Naive thymus-derived CD4-positive, alpha-beta T cell (primary cell): ENCODE measurements at regions not wholly inside any gene's neighbourhood (a gene's known extent, or its start where the extent isn't known, plus 50 kb on each side); places are given as distances from the start of the nearest gene placed in this dataset.
"Not testable (repeated sequence)": the region's sequence is repeated elsewhere in the genome, so short reads cannot be mapped to it uniquely, and the experiment has no call there.

Experiments used
- ATAC-seq: fragments of 150-1000 bp; cut with Tn5 transposase; 2 replicates; pipeline ENCODE4 v1.10.0; 2021; ENCODE audit warnings: mild to moderate bottlenecking, moderate library complexity
- CTCF ChIA-PET: fragments of 350-600 bp; sonication (Branson Sonifier 250); formaldehyde crosslinking; loops from one replicate; lab custom pipeline; 2021; ENCODE audit warnings: antibody characterized with exemption; lab: Charles Lee
- POLR2A ChIA-PET: fragments of 350-600 bp; sonication (Branson Sonifier 250); formaldehyde crosslinking; loops from one replicate; lab custom pipeline; 2021; ENCODE audit warnings: antibody characterized with exemption, inconsistent platforms; lab: Charles Lee
- DNase-seq, 9 donors: peaks; one replicate each; pipeline versions ENCODE4 v3.0.0 to v3.0.0-alpha.2; 2020 to 2022; ENCODE audit warnings: mixed read lengths in 1 of 9
- H3K27ac ChIP-seq: one replicate; pipeline ENCODE4 v1.7.0; 2013; ENCODE audit warnings: mild to moderate bottlenecking, low read depth, low read length, moderate library complexity
- H3K27me3 ChIP-seq, 2 donors: one replicate each; pipeline ENCODE4 v1.7.0; 2013; ENCODE audit warnings: low read length in 2 of 2, mild to moderate bottlenecking in 2 of 2, moderate library complexity in 2 of 2; ENCODE audit not compliant: control insufficient read depth in 2 of 2, insufficient read depth in 2 of 2
- H3K36me3 ChIP-seq, 3 experiments: 1 replicate in 2 of 3; 2 replicates in 1 of 3; pipeline ENCODE4 v1.7.0; 2013; ENCODE audit warnings: low read length in 3 of 3, mild to moderate bottlenecking in 3 of 3, moderate library complexity in 1 of 3; ENCODE audit not compliant: insufficient read depth in 3 of 3, control insufficient read depth in 2 of 3
- H3K4me1 ChIP-seq, 2 donors: one replicate each; pipeline ENCODE4 v1.7.0; 2013; ENCODE audit warnings: low read length in 2 of 2, mild to moderate bottlenecking in 2 of 2, moderate library complexity in 1 of 2; ENCODE audit not compliant: control insufficient read depth in 2 of 2, insufficient read depth in 2 of 2
- H3K4me3 ChIP-seq: 2 replicates; pipeline ENCODE4 v1.7.0; 2013; ENCODE audit warnings: mild to moderate bottlenecking, low read length
- H3K9me3 ChIP-seq, 3 experiments: 1 replicate in 2 of 3; 2 replicates in 1 of 3; pipeline ENCODE4 v1.7.0; 2013; ENCODE audit warnings: low read length in 3 of 3; ENCODE audit not compliant: control insufficient read depth in 2 of 3
- H3K27ac Mint-ChIP-seq, 9 donors: one replicate each; pipeline ENCODE4 v1.8.0; 2020 to 2022; ENCODE audit warnings: mixed read lengths in 9 of 9, mild to moderate bottlenecking in 8 of 9, moderate library complexity in 5 of 9, inconsistent platforms in 2 of 9
- H3K27me3 Mint-ChIP-seq, 5 donors: one replicate each; pipeline ENCODE4 v1.8.0; 2021 to 2022; ENCODE audit warnings: mixed read lengths in 5 of 5, mild to moderate bottlenecking in 1 of 5
- H3K36me3 Mint-ChIP-seq, 5 donors: one replicate each; pipeline ENCODE4 v1.8.0; 2020 to 2022; ENCODE audit warnings: mixed read lengths in 5 of 5, mild to moderate bottlenecking in 3 of 5, inconsistent platforms in 1 of 5
- H3K4me1 Mint-ChIP-seq, 7 donors: one replicate each; pipeline ENCODE4 v1.8.0; 2020 to 2022; ENCODE audit warnings: mixed read lengths in 7 of 7, mild to moderate bottlenecking in 3 of 7, inconsistent platforms in 1 of 7
- H3K4me3 Mint-ChIP-seq, 10 donors: one replicate each; pipeline ENCODE4 v1.8.0; 2020 to 2022; ENCODE audit warnings: mild to moderate bottlenecking in 10 of 10, mixed read lengths in 10 of 10, moderate library complexity in 6 of 10, inconsistent platforms in 2 of 10
- H3K9me3 Mint-ChIP-seq, 11 donors: one replicate each; pipeline ENCODE4 v1.8.0; 2020 to 2022; ENCODE audit warnings: mixed read lengths in 11 of 11, mild to moderate bottlenecking in 4 of 11, inconsistent platforms in 1 of 11, moderate library complexity in 1 of 11
- intact Hi-C, 2 donors: fragments of 100-400 bp; cut with micrococcal nuclease; formaldehyde crosslinking; loops; one replicate each; pipeline ENCODE4 v1.15.1; 2023

- no peak for ATAC-seq
- no peak overlapping the region for H3K4me3 Mint-ChIP-seq
- Histone ChIP-seq H3K36me3 (no peaks in the 10 kb centered on the region), H3K27ac (no peak overlapping the region), H3K27me3 (no peaks in the 10 kb centered on the region), H3K4me3 (no peak overlapping the region), H3K9me3 (no peaks in the 10 kb centered on the region), H3K4me1 (no peaks in the 10 kb centered on the region)
- DNase-seq, result no peak
- intact Hi-C loops, result no loop called here
- POLR2A ChIA-PET, result no interaction called here
- H3K27ac Mint-ChIP-seq, result no peak overlapping the region
- peaks cover 12 to 42% (median 26%) of the 10 kb centered on the region in 5 donors for H3K27me3 Mint-ChIP-seq
- no peaks in the 10 kb centered on the region for H3K36me3 Mint-ChIP-seq
- H3K9me3 Mint-ChIP-seq, result peaks cover 0 to 2% (median 0%) of the 10 kb centered on the region in 11 donors
- CTCF ChIA-PET, result no interaction called here
- no peaks in the 10 kb centered on the region for H3K4me1 Mint-ChIP-seq
These were observed 199.9 kb downstream of the EVX1 start for GRCh38 chr7:27442455-27442854.

DNA sequence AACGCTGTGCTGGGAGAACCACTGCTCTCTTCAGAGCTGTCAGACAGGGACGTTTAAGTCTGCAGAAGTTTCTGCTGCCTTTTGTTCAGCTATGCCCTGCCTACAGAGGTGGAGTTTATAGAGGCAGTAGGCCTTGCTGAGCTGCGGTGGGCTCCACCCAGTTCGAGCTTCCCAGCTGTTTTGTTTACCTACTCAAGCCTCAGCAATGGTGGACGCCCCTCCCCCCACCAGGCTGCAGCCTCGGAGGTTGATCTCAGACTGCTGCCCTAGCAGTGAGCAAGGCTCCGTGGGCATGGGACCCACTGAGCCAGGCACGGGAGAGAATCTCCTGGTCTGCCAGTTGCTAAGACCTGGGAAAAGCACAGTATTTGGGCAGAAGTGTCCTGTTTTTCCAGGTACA is 206.4 kb downstream of the EVX1 start:
- POLR2A ChIA-PET, CTCF ChIA-PET: not testable (repeated sequence)

GRCh38 chr7:27453702-27454405 is 208.8 kb downstream of the HIBADH start:
- Mint-ChIP-seq H3K4me3 (no peak overlapping the region), H3K27ac (no peak overlapping the region), H3K27me3 (peaks cover 2 to 42% (median 37%) of the 10 kb centered on the region in 5 donors), H3K9me3 (peaks cover 0 to under 1% (median 0%) of the 10 kb centered on the region in 11 donors), H3K4me1 (no peaks in the 10 kb centered on the region), H3K36me3 (peaks cover 0 to 1% (median 0%) of the 10 kb centered on the region in 5 donors)
- intact Hi-C loops, result no loop called here
- H3K27me3 ChIP-seq, result no peaks in the 10 kb centered on the region
- no peak overlapping the region for H3K4me3 ChIP-seq
- DNase-seq (no peak), ATAC-seq (no peak)
- no peak overlapping the region for H3K27ac ChIP-seq
- CTCF ChIA-PET, result no interaction called here
- no peaks in the 10 kb centered on the region for H3K36me3 ChIP-seq
- no peaks in the 10 kb centered on the region for H3K9me3 ChIP-seq
- POLR2A ChIA-PET, result no interaction called here
- no peaks in the 10 kb centered on the region for H3K4me1 ChIP-seq

More for the DNA sequence above, 206.4 kb downstream of the EVX1 start:
- DNase-seq, H3K4me1 ChIP-seq, H3K4me1 Mint-ChIP-seq, H3K36me3 ChIP-seq, H3K9me3 ChIP-seq, H3K9me3 Mint-ChIP-seq, intact Hi-C loops, H3K4me3 ChIP-seq, H3K27ac ChIP-seq, H3K4me3 Mint-ChIP-seq, H3K27me3 ChIP-seq, H3K27ac Mint-ChIP-seq, H3K36me3 Mint-ChIP-seq, ATAC-seq: not testable (repeated sequence)
- H3K27me3 Mint-ChIP-seq, result peaks cover 12 to 41% (median 35%) of the 10 kb centered on the region in 5 donors

DNA sequence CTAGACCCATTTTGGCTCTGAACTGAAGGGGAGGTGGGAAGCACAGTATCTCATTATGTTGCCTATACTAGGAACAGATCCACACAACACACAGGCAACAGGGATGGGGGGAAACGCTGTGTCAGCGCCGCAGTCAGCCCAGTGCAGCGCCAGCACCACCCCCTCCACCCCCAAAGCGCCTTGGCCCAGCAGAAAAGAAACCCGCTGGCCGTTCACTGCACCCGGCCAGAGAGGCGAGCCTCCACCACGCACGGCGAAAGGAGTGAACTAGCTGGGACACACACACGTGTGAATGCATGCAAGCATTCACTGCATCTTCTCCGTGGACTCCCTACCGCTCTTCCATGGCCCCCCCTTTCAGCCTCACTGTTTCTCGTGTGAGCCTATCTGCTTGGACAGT is 205.6 kb downstream of the HIBADH start:
- ATAC-seq, H3K36me3 Mint-ChIP-seq, H3K4me3 ChIP-seq, H3K27ac Mint-ChIP-seq, H3K27ac ChIP-seq, H3K4me1 ChIP-seq, H3K36me3 ChIP-seq, H3K9me3 ChIP-seq, CTCF ChIA-PET, intact Hi-C loops, DNase-seq, H3K9me3 Mint-ChIP-seq, H3K27me3 ChIP-seq, H3K4me3 Mint-ChIP-seq, H3K4me1 Mint-ChIP-seq, POLR2A ChIA-PET: not testable (repeated sequence)
- H3K27me3 Mint-ChIP-seq, result peaks cover 0 to 45% (median 36%) of the 10 kb centered on the region in 5 donors

DNA sequence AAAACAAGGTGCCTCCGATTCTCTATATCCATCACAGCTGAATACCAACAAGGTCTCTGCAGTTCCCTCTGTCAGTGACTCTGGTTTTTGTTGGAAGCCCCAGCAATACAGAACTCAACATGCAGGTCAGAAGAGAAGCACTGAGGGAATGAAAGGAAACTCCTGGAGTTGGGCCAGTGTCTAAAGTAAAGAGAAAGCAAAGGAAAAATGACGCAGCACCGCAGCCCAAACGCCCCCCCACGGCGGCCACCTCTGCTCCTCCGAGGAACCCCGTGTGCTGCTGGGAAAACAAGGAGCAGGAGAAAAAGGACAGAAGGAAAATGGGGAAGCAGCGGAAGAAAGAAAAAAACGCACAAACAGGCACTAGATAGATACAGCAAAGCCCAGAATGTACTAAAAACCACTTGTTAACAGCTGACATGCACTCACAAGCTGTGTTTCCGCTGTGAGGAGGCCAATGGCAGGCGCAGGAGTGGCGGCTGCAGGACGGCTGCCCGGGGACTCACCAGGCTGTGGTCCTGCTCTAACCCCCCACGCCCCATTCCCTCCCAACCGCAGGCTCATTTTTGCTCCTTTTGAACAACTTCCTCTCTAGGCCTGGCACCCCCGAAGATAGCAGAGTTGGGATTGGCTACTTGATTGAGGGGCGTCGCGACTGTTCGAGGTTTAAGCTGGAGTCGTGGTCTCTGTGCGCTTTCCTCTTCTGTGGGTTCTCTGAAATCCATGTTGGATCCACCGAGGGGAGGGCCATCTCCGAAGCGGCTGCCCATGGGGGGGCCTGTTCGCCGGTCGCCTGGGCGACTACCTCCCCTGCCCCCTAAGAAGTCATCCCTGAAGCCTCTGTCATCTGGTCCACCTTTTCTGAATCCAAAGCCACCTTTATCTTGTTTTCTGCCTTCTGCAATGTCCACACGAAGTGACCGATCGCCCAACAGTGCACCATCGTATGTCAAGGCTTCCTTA is 204.8 kb downstream of the HIBADH start:
- H3K36me3 ChIP-seq, H3K27me3 ChIP-seq, intact Hi-C loops, H3K36me3 Mint-ChIP-seq, H3K27ac ChIP-seq, POLR2A ChIA-PET, H3K4me1 ChIP-seq, H3K9me3 Mint-ChIP-seq, CTCF ChIA-PET, H3K27ac Mint-ChIP-seq, H3K4me3 ChIP-seq, H3K4me1 Mint-ChIP-seq, H3K9me3 ChIP-seq, DNase-seq: not testable (repeated sequence)
- H3K27me3 Mint-ChIP-seq, result peaks cover 0 to 49% (median 33%) of the 10 kb centered on the region in 5 donors
- ATAC-seq, result peak; percentile 54
- H3K4me3 Mint-ChIP-seq, result peak overlapping the region in 1 of 10 donors; percentile 48

- Histone ChIP-seq H3K4me3 (no peak overlapping the region), H3K27me3 (no peaks in the 10 kb centered on the region), H3K9me3 (no peaks in the 10 kb centered on the region), H3K4me1 (no peaks in the 10 kb centered on the region), H3K36me3 (no peaks in the 10 kb centered on the region), H3K27ac (no peak overlapping the region)
- no peak overlapping the region for H3K4me3 Mint-ChIP-seq
- no peak overlapping the region for H3K27ac Mint-ChIP-seq
- H3K36me3 Mint-ChIP-seq, result peaks cover 0 to 6% (median 0%) of the 10 kb centered on the region in 5 donors
- POLR2A ChIA-PET, result no interaction called here
- peaks cover 0 to 51% (median 25%) of the 10 kb centered on the region in 5 donors for H3K27me3 Mint-ChIP-seq
- CTCF ChIA-PET, result no interaction called here
- no peak for DNase-seq
- H3K4me1 Mint-ChIP-seq, result no peaks in the 10 kb centered on the region
- no peak for ATAC-seq
- intact Hi-C loops, result no loop called here
- peaks cover 0 to 4% (median 0%) of the 10 kb centered on the region in 11 donors for H3K9me3 Mint-ChIP-seq
These were observed 203.5 kb downstream of the HIBADH start for GRCh38 chr7:27459021-27459730.
